ENCODE measurements at regions not wholly inside any gene's neighbourhood (a gene's known extent, or its start where the extent isn't known, plus 50 kb on each side); places are given as distances from the start of the nearest gene placed in this dataset.
"Not testable (repeated sequence)": the region's sequence is repeated elsewhere in the genome, so short reads cannot be mapped to it uniquely, and the experiment has no call there.

DNA sequence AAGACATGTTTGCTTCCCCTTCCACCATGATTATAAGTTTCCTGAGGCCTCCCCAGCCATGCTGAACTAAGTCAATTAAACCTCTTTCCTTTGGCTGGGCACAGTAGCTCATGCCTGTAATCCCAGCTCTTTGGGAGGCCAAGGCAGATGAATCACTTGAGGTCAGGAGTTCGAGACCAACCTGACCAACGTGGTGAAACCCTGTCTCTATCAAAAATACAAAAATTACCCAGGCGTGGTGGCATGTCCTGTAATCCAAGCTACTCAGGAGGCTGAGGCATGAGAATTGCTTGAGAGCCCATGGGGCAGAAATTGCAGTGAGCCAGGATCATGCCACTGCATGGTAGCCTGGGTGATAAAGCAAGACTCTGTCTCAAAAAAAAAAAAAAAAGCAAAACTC is 130.2 kb upstream of the CDKN3 start:
- not testable (repeated sequence) for DNase-seq

DNA sequence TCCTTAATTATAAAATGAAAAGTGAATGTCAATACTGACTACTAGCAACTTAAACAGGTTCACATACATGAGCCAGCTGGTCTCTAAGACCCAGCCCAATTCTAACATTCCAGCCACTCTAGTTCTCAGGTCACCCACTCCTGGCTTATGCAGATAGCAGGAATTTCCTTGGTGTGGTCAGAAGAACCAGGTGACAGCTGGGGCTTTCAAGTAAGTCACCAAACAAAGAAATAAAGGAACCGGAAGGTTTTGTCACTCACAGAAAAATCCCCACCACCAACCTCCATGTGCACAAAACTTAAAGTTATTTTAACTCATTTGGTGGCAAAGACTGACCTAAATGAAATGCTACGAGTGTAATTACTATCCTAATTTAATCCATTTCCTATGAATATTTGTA is 129.6 kb upstream of the CDKN3 start:
- no peak for DNase-seq

DNA sequence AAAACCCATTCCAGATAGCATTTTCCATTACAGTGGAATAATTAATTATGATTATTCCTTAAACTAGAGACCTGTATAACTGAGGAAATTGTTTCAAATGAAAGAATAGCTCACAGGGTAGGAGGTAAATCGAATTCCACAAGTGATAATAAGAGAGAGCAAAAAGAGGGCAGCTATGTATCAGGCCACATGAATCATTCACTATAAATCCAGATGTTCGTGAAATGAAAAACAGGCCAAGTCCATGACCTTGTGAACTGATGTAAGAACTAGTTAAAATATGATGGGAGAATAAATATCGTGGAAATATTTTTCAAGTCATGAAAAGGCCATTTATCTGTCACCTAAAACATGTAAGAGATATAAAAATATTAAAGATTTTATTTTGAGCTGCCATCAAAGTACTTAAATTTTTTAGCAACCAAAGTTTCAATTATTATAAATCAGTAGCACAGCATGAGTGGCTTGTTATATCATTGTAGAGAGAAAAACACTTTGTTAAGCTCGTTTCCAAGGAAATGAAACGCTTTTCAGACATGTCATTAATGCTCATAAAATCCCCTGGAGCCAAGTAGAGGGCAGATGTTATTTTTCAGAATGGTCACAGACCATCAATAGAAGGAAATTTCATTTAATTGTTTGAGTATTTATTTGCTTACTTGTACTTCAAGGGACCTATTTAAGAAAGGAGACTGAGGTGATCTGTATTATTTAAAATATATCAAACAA is 120.6 kb upstream of the CDKN3 start:
- DNase-seq, result no peak

DNA sequence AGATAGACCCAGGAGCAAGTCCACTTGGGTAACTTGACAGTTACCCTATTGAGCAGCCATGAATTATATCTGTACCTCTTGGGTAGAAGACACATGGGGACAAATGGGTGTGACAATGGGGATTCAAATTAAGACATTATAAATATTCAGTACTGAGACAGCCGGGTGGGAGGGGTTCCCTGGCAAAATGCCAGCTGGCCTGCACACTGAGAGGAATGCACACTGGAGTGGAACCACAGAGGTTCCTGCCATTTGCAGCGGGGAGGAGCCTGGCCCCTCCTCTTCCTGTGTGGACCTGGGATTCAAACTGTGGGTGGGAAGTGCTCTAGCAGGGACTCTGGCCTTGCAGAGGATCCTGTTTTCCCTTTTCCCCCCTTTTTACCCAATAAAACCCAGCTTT is 118.7 kb upstream of the CDKN3 start:
- DNase-seq, result no peak

DNA sequence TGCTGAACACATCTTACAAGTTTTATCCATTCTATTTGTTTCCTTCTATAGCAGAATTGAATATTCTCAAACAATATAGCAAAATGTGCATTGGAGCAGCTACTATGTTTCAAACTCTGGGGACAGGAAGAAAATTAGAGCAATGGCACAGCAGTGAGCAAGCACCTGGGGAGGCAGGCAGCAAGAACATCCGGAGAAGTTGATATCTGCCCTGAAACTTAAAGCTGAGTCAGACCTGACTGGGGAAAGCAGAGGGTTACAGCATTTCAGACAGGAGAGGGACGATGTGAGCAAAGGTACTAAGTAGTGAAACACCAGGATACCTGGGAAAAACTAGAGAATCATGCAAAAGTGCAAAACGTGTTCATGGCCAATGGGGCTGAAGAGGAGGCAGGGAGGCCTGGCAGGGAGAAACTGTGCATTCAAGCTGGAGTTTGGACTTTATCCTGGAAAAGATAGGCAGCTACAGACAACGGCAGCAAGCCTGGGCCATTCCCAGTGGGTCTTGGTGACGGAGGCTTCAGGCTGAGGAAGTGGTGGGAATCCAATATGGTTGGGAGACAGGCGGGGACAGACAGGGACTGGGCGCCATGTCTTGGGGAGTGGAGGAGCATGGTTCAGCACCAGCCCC is 118.0 kb upstream of the CDKN3 start:
- DNase-seq, result no peak

DNA sequence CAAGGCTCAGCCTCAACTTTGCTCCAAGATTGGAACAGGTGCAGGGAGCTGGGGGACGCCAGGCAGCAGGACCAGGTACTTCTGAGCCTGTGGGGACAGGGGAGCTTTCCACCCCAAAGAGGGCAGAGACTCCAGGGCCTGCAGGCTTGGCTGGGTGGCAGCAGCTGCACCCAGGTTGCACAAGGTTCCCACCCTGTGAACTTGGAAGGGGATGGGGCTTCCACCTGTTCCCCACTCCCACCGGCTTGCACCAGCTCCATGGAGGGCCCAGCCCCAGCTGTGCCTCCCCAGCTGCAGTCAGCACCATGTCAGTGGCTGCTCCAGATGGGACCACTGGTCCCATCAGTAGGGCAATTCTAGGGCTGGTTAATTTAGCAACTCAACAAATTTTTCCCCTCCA is 114.0 kb upstream of the CDKN3 start:
- no peak for DNase-seq

DNA sequence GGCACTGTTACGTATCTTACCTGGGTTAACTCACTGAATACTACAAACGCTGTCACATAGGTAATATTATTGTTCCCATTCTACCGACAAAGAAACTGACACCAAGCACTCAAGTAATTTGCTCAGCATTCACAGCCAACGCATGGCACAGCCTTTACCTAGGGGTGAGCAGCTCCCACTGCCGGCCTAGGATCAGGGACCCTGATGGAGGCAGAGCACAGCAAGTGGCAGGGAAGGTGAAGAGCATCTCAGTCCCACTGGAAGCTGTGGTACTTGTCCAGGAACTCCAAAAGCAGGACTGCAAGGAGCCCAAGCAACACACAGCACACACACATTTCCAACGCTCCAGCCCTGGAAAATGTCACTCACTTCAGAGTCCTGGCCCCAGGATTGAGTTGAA is 111.8 kb upstream of the CDKN3 start:
- DNase-seq, result no peak

DNA sequence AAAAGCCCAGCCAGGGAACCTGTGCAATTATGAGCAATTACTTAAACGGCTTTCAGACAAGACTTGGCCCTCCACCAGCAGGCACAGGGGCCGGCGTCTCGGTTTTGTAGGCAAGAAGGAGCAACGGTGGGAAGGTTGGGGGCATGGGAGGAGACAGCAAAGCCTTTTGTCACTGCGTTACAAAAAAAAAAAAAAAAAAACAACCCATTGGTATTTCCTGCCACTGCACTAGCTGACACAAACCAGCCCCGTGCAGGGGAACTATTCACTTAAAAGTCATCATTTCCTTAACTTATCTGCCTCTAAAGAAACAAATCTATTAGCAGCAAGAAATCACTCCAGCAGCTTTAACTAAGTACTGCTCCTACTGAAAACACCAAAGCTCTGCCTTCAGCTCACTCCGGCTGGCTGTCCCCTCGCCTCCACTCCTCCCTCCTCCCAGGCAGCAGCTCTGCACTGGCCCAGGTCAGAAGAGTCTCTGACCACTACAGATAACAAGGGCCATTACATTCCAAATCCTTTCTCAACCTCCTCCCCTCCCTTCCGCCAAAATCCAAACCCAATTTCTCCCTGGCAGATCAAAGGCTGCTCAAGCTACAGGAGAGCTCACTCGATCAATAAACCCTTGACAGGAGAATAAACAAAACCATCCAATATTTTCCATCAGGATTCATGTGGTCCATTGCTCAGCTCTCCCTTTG is 105.2 kb upstream of the CDKN3 start:
- DNase-seq, result no peak

- DNase-seq, result no peak
Measured at GRCh38 chr14:54294802-54295201, 102.0 kb upstream of the CDKN3 start.

DNA sequence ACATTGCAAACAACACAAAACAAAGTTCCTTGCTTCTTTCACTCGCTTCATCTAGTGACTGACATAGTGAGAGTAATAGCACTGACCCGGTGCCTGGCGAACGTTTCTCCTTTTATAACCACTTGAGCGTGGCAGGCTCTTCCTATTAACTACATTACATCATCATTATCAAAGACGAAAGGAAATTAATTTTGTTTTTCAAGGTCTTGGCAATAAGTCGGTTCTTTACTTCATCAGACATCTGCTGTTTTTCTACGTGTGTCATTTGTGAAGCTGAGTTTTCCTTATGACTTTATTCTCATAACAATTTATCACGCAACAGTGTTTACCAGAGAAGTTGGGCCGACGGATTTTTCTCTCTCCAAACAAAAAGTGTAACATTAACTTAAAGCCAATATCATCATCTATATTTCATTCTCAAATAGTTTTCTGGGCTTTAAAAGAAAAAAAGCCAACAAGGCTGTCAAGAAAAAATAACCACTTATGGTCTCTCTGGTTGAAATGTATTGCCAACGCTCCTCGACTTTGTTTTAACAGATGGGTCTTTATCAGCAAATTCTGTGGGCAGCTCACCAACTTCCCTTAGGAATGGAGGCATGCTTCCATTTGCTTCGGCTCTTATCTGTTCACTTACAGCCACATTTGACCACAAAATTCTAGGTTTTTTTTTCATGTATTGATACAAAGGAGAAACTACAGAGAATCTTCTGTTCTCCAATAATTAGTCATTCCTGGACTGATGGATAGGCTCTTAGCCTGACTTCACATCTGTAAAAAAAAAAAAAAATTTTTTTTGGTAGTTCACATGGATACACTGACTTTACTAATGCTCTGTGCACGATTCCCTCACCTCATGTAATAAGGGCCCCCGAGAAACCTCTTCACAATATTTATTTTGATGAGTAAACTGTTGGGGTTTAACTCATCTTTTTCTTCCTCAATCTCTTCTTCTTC is 97.1 kb upstream of the CDKN3 start:
- no peak for DNase-seq

GRCh38 chr14:54300881-54301280 is 95.9 kb upstream of the CDKN3 start:
- DNase-seq, result no peak

DNA sequence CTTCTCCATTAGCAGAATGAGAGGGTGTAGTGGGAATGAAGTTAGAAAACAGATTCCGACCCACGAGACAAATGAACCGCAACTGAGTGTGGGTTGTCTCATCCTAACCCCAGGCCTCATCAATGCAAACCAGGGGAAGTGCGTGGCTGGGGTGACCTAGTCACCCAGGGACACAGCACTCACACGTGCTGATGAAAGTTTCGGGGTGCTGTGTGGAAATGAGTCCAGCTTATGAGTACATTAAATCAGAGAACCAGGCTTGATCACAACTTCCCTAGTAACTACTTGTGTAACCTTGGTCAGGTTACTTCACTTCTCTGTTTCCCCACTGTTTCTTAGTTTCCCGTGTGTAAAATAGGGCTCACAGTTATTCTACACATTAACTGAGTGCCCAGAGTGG is 95.4 kb upstream of the CDKN3 start:
- DNase-seq, result no peak

GRCh38 chr14:54306806-54307205 is 90.0 kb upstream of the CDKN3 start:
- DNase-seq, result no peak

- DNase-seq, result no peak
Measured at GRCh38 chr14:54309615-54310014, 87.2 kb upstream of the CDKN3 start.

DNA sequence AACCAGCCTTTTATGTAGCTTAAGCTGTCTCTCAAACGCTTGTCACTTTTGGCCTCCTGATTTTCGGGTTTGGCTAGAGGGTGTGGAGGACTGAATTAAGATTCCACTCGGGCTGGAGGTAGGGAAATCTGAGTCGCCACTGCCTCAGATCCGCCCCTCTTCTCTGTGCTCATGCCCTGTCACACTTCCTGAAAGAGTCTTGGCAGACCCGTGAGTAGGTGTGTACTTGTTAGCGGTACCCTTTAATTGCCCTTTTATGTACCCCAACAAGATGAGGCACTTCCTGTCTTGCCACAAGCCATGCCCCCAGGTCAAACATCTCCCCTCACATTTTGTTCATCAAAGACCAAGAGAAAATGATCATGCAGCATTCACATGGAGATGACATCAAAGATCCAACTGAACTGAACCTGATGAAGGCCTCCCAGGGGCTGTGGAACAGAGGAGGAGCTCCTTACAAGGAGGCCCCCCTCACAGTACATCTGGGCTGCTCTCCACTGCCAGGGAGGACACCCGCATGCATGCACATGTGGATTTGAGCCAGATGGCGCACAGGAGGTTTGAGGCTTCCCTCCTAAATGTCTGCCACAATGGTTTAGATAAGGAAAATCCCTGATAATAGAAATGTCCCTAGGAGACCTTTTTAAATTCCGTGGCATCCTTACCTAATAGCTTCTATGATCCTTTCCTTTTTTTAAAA is 86.5 kb upstream of the CDKN3 start:
- no peak for DNase-seq

- DNase-seq, result no peak
Measured at GRCh38 chr14:54310851-54311228, 86.0 kb upstream of the CDKN3 start.

- no peak for DNase-seq
Measured at GRCh38 chr14:54312166-54312801, 84.5 kb upstream of the CDKN3 start.

- no peak for DNase-seq
Measured at GRCh38 chr14:54314365-54315104, 82.3 kb upstream of the CDKN3 start.

DNA sequence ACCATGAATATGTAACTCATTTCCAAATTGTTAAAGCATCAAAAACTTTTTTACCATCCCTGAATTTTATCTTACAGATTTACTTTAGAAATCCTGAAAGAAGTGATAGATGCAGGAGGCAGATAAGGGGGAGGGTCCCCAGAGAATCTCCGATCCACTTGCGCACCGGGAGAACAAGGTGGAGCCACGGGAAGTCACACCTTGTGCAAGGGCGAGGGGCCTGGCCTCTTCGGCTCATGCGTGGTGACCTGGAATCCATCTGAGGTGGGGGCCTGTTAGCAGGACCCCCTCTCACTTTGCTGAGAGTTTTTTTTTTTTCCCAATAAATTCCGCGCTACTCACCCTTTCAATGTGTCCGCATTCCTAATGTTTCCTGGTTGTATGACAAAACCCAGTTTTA is 80.2 kb upstream of the CDKN3 start:
- no peak for DNase-seq

- no peak for DNase-seq
Measured at GRCh38 chr14:54317391-54317790, 79.4 kb upstream of the CDKN3 start.

- no peak for DNase-seq
Measured at GRCh38 chr14:54322246-54322645, 74.6 kb upstream of the CDKN3 start.
